ENCODE measurements at regions not wholly inside any gene's neighbourhood (a gene's known extent, or its start where the extent isn't known, plus 50 kb on each side); places are given as distances from the start of the nearest gene placed in this dataset.

DNA sequence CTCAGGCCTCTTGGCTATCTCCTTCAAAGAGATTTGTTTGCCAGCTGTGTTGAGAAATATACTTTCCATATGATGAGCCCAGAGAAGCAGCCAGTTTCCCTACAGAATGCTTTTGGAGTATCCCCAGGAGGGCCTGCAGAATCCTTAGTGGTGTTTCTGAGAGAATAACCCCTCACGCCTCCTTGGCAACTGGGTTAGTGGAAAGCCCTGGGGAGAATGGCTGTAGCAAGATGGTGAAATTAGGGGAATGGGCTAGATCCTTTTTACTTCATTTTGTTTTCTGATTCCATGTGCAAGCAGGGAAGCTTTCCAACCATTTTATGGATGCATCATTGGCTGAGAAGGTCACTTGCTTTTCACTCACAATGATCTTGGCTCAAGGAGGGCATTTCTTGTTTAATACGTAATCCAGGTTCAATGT, 364.6 kb downstream of the DMRT2 start:
- H3K4me3 ChIP-seq = no peak overlapping the region
- H3K9me3 ChIP-seq = no peaks in the 10 kb centered on the region
- ATAC-seq (no peak), FAIRE-seq (no peak), DNase-seq (ENCODE audit: low read depth in 1 of 2, low spot score in 1 of 2) (no peak)
- TF ChIP-seq FOSL2 (IDR thresholded peaks at IDR 0.05) = no peak
- TF ChIP-seq FOSL2 (CRISPR knock-in tag; IDR thresholded peaks at IDR 0.05) = no peak
- TF ChIP-seq RAD21 (conservative IDR thresholded peaks at IDR 0.05 in 1 of 2, IDR thresholded peaks at IDR 0.05 in 1 of 2) = no peak
- TF ChIP-seq MAX (IDR thresholded peaks at IDR 0.05) = no peak
- no peak for TF ChIP-seq ZSCAN20 (CRISPR knock-in tag; IDR thresholded peaks at IDR 0.05)
- no peak for TF ChIP-seq NFE2L2 (conservative IDR thresholded peaks at IDR 0.05; ENCODE audit: low read length)
- H3K4me1 ChIP-seq = no peaks in the 10 kb centered on the region
- no peak overlapping the region for H3K4me2 ChIP-seq
- no peak overlapping the region for H3K27ac ChIP-seq
- CTCF ChIA-PET = no interaction called here
- POLR2A ChIA-PET = no interaction called here
- 27% methylated on average over 2 of the region's 2 CpGs for WGBS (ENCODE audit: missing lambda C conversion rate)

DNA sequence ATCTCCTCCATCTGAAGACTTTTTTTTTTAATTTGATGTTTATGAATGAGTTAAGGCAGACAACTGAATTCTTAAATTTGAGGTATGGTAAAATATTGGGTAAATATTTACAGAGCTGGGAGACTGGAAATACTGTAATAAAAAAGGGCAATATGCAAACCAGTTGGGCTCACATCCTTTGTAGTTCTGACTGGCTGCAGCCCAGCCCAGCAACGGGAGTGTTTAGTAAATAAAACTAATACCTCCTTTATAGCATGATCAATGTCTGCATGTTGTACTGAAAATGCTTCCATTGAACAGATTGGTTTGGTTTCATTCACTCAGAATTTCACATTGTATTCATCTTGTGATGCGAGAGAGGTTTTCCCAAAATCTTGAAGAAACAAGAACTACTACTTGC, 365.0 kb downstream of the DMRT2 start:
- Histone ChIP-seq H3K4me2 (no peak overlapping the region), H3K27ac (no peak overlapping the region), H3K9me3 (no peaks in the 10 kb centered on the region), H3K4me3 (no peak overlapping the region), H3K4me1 (no peaks in the 10 kb centered on the region)
- no peak for TF ChIP-seq ZC3H11A (IDR thresholded peaks at IDR 0.05)
- no peak for TF ChIP-seq CBX2 (IDR thresholded peaks at IDR 0.05; ENCODE audit: borderline replicate concordance, low read depth)
- no peak for TF ChIP-seq CEBPB (IDR thresholded peaks at IDR 0.05)
- no peak for TF ChIP-seq HMGXB4 (CRISPR knock-in tag; IDR thresholded peaks at IDR 0.05; ENCODE audit: borderline replicate concordance)
- FAIRE-seq (no peak), ATAC-seq (no peak), DNase-seq (ENCODE audit: low read depth in 1 of 2, low spot score in 1 of 2) (no peak)
- 29% methylated on average over 2 of the region's 2 CpGs for WGBS (ENCODE audit: missing lambda C conversion rate)
- ChIA-PET POLR2A (no interaction called here), CTCF (no interaction called here)

GRCh38 chr9:1416261-1416660, 366.1 kb downstream of the DMRT2 start:
- DNase-seq (ENCODE audit: low read depth in 1 of 2, low spot score in 1 of 2) = no peak
- 1% methylated on average over 4 of the region's 4 CpGs for WGBS (ENCODE audit: missing lambda C conversion rate)
- Histone ChIP-seq H3K4me1 (no peaks in the 10 kb centered on the region), H3K9me3 (no peaks in the 10 kb centered on the region), H3K4me3 (no peak overlapping the region), H3K27ac (no peak overlapping the region), H3K4me2 (no peak overlapping the region)
- TF ChIP-seq, protein P1, sequence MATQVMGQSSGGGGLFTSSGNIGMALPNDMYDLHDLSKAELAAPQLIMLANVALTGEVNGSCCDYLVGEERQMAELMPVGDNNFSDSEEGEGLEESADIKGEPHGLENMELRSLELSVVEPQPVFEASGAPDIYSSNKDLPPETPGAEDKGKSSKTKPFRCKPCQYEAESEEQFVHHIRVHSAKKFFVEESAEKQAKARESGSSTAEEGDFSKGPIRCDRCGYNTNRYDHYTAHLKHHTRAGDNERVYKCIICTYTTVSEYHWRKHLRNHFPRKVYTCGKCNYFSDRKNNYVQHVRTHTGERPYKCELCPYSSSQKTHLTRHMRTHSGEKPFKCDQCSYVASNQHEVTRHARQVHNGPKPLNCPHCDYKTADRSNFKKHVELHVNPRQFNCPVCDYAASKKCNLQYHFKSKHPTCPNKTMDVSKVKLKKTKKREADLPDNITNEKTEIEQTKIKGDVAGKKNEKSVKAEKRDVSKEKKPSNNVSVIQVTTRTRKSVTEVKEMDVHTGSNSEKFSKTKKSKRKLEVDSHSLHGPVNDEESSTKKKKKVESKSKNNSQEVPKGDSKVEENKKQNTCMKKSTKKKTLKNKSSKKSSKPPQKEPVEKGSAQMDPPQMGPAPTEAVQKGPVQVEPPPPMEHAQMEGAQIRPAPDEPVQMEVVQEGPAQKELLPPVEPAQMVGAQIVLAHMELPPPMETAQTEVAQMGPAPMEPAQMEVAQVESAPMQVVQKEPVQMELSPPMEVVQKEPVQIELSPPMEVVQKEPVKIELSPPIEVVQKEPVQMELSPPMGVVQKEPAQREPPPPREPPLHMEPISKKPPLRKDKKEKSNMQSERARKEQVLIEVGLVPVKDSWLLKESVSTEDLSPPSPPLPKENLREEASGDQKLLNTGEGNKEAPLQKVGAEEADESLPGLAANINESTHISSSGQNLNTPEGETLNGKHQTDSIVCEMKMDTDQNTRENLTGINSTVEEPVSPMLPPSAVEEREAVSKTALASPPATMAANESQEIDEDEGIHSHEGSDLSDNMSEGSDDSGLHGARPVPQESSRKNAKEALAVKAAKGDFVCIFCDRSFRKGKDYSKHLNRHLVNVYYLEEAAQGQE (IDR thresholded peaks at IDR 0.05) = no peak
- TF ChIP-seq ZSCAN20 (CRISPR knock-in tag; IDR thresholded peaks at IDR 0.05) = no peak
- TF ChIP-seq, protein P2, sequence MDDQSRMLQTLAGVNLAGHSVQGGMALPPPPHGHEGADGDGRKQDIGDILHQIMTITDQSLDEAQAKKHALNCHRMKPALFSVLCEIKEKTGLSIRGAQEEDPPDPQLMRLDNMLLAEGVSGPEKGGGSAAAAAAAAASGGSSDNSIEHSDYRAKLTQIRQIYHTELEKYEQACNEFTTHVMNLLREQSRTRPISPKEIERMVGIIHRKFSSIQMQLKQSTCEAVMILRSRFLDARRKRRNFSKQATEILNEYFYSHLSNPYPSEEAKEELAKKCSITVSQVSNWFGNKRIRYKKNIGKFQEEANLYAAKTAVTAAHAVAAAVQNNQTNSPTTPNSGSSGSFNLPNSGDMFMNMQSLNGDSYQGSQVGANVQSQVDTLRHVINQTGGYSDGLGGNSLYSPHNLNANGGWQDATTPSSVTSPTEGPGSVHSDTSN (IDR thresholded peaks at IDR 0.05) = no peak
- no peak for TF ChIP-seq SREBF2 (IDR thresholded peaks at IDR 0.05)
- TF ChIP-seq PHF8 (IDR thresholded peaks at IDR 0.05; ENCODE audit: borderline replicate concordance, low read depth) = no peak
- no peak for TF ChIP-seq RNF2 (IDR thresholded peaks at IDR 0.05; ENCODE audit: borderline replicate concordance, low read depth)
- TF ChIP-seq BHLHE40 (IDR thresholded peaks at IDR 0.05; ENCODE audit: low read depth, low read length) = no peak
- CTCF ChIA-PET = no interaction called here
- POLR2A ChIA-PET = no interaction called here
- FAIRE-seq = no peak
- ATAC-seq = no peak

All from A549 (cell line).